ENCODE measurements at regions not wholly inside any gene's neighbourhood (a gene's known extent, or its start where the extent isn't known, plus 50 kb on each side); places are given as distances from the start of the nearest gene placed in this dataset.

DNA sequence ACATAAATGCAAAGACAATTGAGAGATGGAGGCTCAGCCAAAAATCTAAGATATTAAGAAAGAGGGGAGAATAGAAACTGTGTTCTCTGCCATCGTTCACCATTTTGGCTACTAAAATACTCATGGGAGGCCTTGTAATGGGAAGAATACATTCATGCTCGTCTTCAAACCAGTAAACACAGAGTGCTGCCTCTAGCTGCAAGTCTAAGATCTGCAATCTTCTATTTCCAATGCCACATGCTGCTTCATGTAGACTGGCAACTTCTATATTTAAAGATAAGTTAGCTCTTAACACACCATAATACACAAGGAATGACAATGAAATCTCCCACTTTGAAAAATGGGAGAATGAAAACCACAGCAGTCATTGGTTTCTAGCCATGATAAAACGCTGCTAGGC is 387.3 kb downstream of the HS3ST3B1 start:
- Histone ChIP-seq H3K4me2 (ENCODE audit: low read length) (no peak overlapping the region), H3F3A (ENCODE audit: insufficient read depth, low read length) (no peaks in the 10 kb centered on the region), H3K79me2 (ENCODE audit: insufficient read depth, low read length) (no peaks in the 10 kb centered on the region), H4K20me1 (ENCODE audit: insufficient read depth, low read length) (no peaks in the 10 kb centered on the region), H3K4me3 (ENCODE audit: low read depth, low read length, poor library complexity, severe bottlenecking) (no peak overlapping the region), H3K27me3 (ENCODE audit: insufficient read depth, low read length) (no peaks in the 10 kb centered on the region), H3K27ac (ENCODE audit: low read depth, low read length, poor library complexity, severe bottlenecking) (no peak overlapping the region), H2AFZ (ENCODE audit: low read length) (no peak overlapping the region), H3K9me3 (ENCODE audit: low read length) (no peaks in the 10 kb centered on the region), H3K9ac (ENCODE audit: low read length) (no peak overlapping the region), H3K4me1 (ENCODE audit: insufficient read depth, low read length, severe bottlenecking) (no peaks in the 10 kb centered on the region), H3K36me3 (ENCODE audit: insufficient read depth, low read length) (no peaks in the 10 kb centered on the region), H3K9me2 (ENCODE audit: low read depth, low read length) (no peaks in the 10 kb centered on the region)
- TF ChIP-seq, protein P1, sequence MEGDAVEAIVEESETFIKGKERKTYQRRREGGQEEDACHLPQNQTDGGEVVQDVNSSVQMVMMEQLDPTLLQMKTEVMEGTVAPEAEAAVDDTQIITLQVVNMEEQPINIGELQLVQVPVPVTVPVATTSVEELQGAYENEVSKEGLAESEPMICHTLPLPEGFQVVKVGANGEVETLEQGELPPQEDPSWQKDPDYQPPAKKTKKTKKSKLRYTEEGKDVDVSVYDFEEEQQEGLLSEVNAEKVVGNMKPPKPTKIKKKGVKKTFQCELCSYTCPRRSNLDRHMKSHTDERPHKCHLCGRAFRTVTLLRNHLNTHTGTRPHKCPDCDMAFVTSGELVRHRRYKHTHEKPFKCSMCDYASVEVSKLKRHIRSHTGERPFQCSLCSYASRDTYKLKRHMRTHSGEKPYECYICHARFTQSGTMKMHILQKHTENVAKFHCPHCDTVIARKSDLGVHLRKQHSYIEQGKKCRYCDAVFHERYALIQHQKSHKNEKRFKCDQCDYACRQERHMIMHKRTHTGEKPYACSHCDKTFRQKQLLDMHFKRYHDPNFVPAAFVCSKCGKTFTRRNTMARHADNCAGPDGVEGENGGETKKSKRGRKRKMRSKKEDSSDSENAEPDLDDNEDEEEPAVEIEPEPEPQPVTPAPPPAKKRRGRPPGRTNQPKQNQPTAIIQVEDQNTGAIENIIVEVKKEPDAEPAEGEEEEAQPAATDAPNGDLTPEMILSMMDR (IDR thresholded peaks at IDR 0.05; ENCODE audit: low read length): no peak
- no peak for TF ChIP-seq EZH2 (IDR thresholded peaks at IDR 0.05; ENCODE audit: borderline replicate concordance, low read length)

DNA sequence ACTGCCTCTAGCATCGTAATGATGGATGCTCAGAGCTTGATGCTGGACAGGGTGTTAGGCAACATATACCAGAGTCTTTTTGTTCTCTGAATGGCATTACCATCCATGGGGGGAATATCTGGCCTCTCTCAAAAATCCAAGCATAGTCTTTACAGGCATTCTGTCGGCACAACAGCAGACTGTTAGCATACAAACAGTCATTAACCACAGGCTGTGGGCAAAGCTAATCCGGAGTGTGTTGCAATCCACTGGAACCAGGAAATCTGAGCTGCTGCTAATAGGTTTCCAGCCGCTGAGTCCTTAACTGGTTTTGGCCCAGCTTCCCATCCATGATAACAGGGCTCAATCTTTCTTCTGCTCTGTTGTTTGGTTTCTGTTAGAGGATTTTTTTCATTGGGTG is 371.9 kb downstream of the HS3ST3B1 start:
- H3K4me3 ChIP-seq (ENCODE audit: low read depth, low read length, poor library complexity, severe bottlenecking): no peak overlapping the region
- H3K27ac ChIP-seq (ENCODE audit: low read depth, low read length, poor library complexity, severe bottlenecking): no peak overlapping the region
- TF ChIP-seq, protein P1 (IDR thresholded peaks at IDR 0.05; ENCODE audit: low read length): no peak
- TF ChIP-seq EZH2 (IDR thresholded peaks at IDR 0.05; ENCODE audit: borderline replicate concordance, low read length): no peak
- no peaks in the 10 kb centered on the region for H3K27me3 ChIP-seq (ENCODE audit: insufficient read depth, low read length)
- H3K9me2 ChIP-seq (ENCODE audit: low read depth, low read length): no peaks in the 10 kb centered on the region
- no peaks in the 10 kb centered on the region for H3K4me1 ChIP-seq (ENCODE audit: insufficient read depth, low read length, severe bottlenecking)
- H4K20me1 ChIP-seq (ENCODE audit: insufficient read depth, low read length): no peaks in the 10 kb centered on the region
- H3F3A ChIP-seq (ENCODE audit: insufficient read depth, low read length): no peaks in the 10 kb centered on the region
- H3K79me2 ChIP-seq (ENCODE audit: insufficient read depth, low read length): no peaks in the 10 kb centered on the region
- no peaks in the 10 kb centered on the region for H3K36me3 ChIP-seq (ENCODE audit: insufficient read depth, low read length)
- H3K9me3 ChIP-seq (ENCODE audit: low read length): no peaks in the 10 kb centered on the region
- no peak overlapping the region for H3K9ac ChIP-seq (ENCODE audit: low read length)
- no peak overlapping the region for H2AFZ ChIP-seq (ENCODE audit: low read length)
- H3K4me2 ChIP-seq (ENCODE audit: low read length): no peak overlapping the region

DNA sequence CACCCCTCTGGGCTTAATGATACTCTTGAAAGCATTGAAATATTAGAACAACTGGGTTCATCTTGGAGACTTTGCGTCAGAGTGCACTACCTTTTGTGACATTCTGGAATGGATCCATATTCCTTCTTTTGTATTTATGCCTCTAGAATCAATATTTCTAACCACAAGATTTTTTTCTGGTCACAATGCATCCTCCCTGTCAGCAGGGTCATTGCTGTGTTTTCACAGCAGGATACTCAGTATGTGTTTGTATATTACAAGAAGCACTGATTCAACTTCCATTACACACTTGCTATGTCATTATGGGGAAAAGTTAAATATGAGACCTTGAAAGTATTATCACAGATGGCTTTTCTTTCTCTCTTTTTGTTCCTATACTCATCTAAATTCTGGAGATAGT is 370.0 kb downstream of the HS3ST3B1 start:
- Histone ChIP-seq H3F3A (ENCODE audit: insufficient read depth, low read length) (no peaks in the 10 kb centered on the region), H3K4me3 (ENCODE audit: low read depth, low read length, poor library complexity, severe bottlenecking) (no peak overlapping the region), H3K27me3 (ENCODE audit: insufficient read depth, low read length) (no peaks in the 10 kb centered on the region), H3K4me2 (ENCODE audit: low read length) (no peak overlapping the region), H4K20me1 (ENCODE audit: insufficient read depth, low read length) (no peaks in the 10 kb centered on the region), H3K4me1 (ENCODE audit: insufficient read depth, low read length, severe bottlenecking) (no peaks in the 10 kb centered on the region), H3K9ac (ENCODE audit: low read length) (no peak overlapping the region), H3K79me2 (ENCODE audit: insufficient read depth, low read length) (no peaks in the 10 kb centered on the region), H3K9me2 (ENCODE audit: low read depth, low read length) (no peaks in the 10 kb centered on the region), H3K27ac (ENCODE audit: low read depth, low read length, poor library complexity, severe bottlenecking) (no peak overlapping the region), H2AFZ (ENCODE audit: low read length) (no peak overlapping the region), H3K9me3 (ENCODE audit: low read length) (no peaks in the 10 kb centered on the region), H3K36me3 (ENCODE audit: insufficient read depth, low read length) (no peaks in the 10 kb centered on the region)
- TF ChIP-seq, protein P1 (IDR thresholded peaks at IDR 0.05; ENCODE audit: low read length): no peak
- no peak for TF ChIP-seq EZH2 (IDR thresholded peaks at IDR 0.05; ENCODE audit: borderline replicate concordance, low read length)
